Mucosa of descending colon (tissue), 3 donors: ENCODE measurements at regions not wholly inside any gene's neighbourhood (a gene's known extent, or its start where the extent isn't known, plus 50 kb on each side); places are given as distances from the start of the nearest gene placed in this dataset.

Source experiments
- ATAC-seq: fragments of 200-7000 bp; cut with Tn5 transposase; one replicate; pipeline ENCODE4 v1.9.1; 2020; ENCODE audit warnings: mild to moderate bottlenecking, moderate library complexity
- DNase-seq, 3 donors: peaks; one replicate each; pipeline ENCODE4 v3.0.0-alpha.2; 2020
- H3K36me3 ChIP-seq: fragments of 200-600 bp; one replicate; pipeline ENCODE4 v1.8.0; 2021; ENCODE audit warnings: low read depth, mild to moderate bottlenecking
- H3K4me1 ChIP-seq: fragments of 200-600 bp; one replicate; pipeline ENCODE4 v1.8.0; 2021; ENCODE audit warnings: low read depth, mild to moderate bottlenecking
- H3K4me3 ChIP-seq: fragments of 200-600 bp; one replicate; pipeline ENCODE4 v1.8.0; 2021; ENCODE audit warnings: mild to moderate bottlenecking
- H3K9me3 ChIP-seq: fragments of 200-600 bp; one replicate; pipeline ENCODE4 v1.8.0; 2021; ENCODE audit warnings: mild to moderate bottlenecking
- intact Hi-C, 2 donors: fragments of 100-400 bp; cut with DNase I in 1 of 2; cut with micrococcal nuclease in 1 of 2; formaldehyde crosslinking; loops; one replicate each; pipeline versions ENCODE4 v1.11.0 to v1.11.1; 2022; cut with DNase I, micrococcal nuclease
- TF ChIP-seq, protein P1 (sequence below): fragments of 200-600 bp; IDR thresholded peaks from one replicate; pipeline ENCODE4 v1.8.0; 2022; ENCODE audit warnings: antibody characterized with exemption, mild to moderate bottlenecking
- donor health status: DM: no; HTN: no; CAD: no; lungs with moderate emphysema.
- donor health status: DM: no; HTN: no; CAD: no.
- donor health status: DM: no; HTN: yes; CAD: no.

DNA sequence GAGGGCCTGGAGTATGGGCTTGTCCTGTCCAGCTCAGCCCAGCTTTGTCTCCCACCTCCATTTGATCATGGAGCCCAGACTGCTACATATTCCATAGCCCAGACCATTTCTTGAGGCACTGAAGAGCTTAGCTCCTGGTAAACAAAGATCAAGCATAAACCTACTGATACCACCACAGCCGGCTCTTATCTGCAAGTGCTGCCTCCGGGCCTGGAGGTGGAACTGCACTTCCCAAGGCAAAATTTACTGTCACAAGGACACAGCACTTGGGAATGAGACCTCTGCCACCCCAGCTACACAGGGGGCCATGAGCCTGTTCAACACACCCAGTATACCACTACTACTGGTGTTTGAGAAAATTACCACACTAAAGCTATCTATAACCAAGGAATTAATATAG, 53.7 kb upstream of the PLSCR5 start:
- no peak for ATAC-seq
- TF ChIP-seq, protein P1, sequence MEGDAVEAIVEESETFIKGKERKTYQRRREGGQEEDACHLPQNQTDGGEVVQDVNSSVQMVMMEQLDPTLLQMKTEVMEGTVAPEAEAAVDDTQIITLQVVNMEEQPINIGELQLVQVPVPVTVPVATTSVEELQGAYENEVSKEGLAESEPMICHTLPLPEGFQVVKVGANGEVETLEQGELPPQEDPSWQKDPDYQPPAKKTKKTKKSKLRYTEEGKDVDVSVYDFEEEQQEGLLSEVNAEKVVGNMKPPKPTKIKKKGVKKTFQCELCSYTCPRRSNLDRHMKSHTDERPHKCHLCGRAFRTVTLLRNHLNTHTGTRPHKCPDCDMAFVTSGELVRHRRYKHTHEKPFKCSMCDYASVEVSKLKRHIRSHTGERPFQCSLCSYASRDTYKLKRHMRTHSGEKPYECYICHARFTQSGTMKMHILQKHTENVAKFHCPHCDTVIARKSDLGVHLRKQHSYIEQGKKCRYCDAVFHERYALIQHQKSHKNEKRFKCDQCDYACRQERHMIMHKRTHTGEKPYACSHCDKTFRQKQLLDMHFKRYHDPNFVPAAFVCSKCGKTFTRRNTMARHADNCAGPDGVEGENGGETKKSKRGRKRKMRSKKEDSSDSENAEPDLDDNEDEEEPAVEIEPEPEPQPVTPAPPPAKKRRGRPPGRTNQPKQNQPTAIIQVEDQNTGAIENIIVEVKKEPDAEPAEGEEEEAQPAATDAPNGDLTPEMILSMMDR: no peak
- intact Hi-C loops: no loop called here

DNA sequence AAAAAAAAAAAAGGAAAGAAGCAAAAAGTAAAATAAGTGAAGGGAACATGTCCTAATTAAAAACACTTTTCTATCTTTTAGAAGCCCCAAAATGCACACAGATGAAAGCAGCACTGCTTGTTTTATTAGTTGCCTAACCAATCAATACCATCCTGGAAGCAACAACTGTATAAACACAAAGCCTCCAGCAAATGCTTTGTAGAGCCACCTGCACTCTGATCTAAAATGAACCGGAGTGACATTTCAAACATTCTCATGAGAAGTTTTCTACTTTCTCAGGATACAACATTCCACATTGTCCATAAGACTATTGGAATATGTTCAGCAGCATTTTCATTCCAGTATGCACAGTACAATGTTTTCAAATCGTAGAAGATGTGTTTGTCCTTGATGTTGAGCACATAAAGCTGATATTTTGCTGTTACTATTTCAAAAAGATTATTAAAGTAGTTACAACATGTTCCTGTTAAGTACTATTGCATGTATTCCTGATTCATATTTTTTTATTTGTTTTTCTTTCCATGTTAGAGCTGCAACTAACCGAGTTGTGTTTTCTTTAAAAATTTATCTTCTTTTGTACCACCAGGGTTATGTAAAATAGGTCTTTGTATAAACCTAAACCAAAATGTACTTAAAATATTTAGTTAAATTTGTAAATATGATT, 50.3 kb upstream of the PLSCR5 start:
- H3K4me1 ChIP-seq: no peaks in the 10 kb centered on the region
- H3K9me3 ChIP-seq: no peaks in the 10 kb centered on the region
- TF ChIP-seq, protein P1: no peak
- DNase-seq: no peak
- no peak overlapping the region for H3K4me3 ChIP-seq
- no peaks in the 10 kb centered on the region for H3K36me3 ChIP-seq
- no peak for ATAC-seq
- intact Hi-C loops: no loop called here

More for the DNA sequence above, 53.7 kb upstream of the PLSCR5 start:
- no peaks in the 10 kb centered on the region for H3K9me3 ChIP-seq
- H3K4me1 ChIP-seq: no peaks in the 10 kb centered on the region
- DNase-seq: no peak
- no peak overlapping the region for H3K4me3 ChIP-seq
- H3K36me3 ChIP-seq: no peaks in the 10 kb centered on the region
